ENCODE measurements at regions not wholly inside any gene's neighbourhood (a gene's known extent, or its start where the extent isn't known, plus 50 kb on each side); places are given as distances from the start of the nearest gene placed in this dataset.
A peak's percentile ranks its signal among the peaks of the same experiment; 100 is the strongest.

GRCh38 chr2:7703048-7703447, 785.8 kb downstream of the RNF144A start:
- no peak overlapping the region for H2AFZ ChIP-seq (ENCODE audit: insufficient read depth, low read depth, low read length, poor library complexity, severe bottlenecking)
- TF ChIP-seq CTCF (IDR thresholded peaks at IDR 0.05): no peak
- no peak overlapping the region for H3K27ac ChIP-seq (ENCODE audit: low read depth in 1 of 2, low read length in 2 of 2)
- Mint-ChIP-seq H3K9me3 (peaks cover 0 to 4% (median 0%) of the 10 kb centered on the region in 7 donors), H3K27ac (no peak overlapping the region), H3K4me3 (no peak overlapping the region), H3K36me3 (no peaks in the 10 kb centered on the region), H3K27me3 (ENCODE audit: low read depth in 3 of 3) (peaks cover 0 to 2% (median 0%) of the 10 kb centered on the region in 3 donors), H3K4me1 (no peaks in the 10 kb centered on the region)
- DNase-seq: no peak
- H3K4me2 ChIP-seq (replicated peaks; ENCODE audit: extremely low read depth, low read length, poor library complexity, severe bottlenecking): no peak overlapping the region
- H3K36me3 ChIP-seq (replicated peaks in 1 of 2; ENCODE audit: control insufficient read depth in 1 of 2, insufficient read depth in 2 of 2, low read length in 2 of 2): no peaks in the 10 kb centered on the region
- H3K79me2 ChIP-seq (ENCODE audit: insufficient read depth, low read length): no peaks in the 10 kb centered on the region
- no peak overlapping the region for H3K4me3 ChIP-seq (replicated peaks in 1 of 3; ENCODE audit: low read depth in 2 of 3, low read length in 3 of 3)
- H3K27me3 ChIP-seq (ENCODE audit: control insufficient read depth in 2 of 2, insufficient read depth in 2 of 2, low read length in 2 of 2): no peaks in the 10 kb centered on the region
- H3K4me1 ChIP-seq (ENCODE audit: control insufficient read depth in 1 of 2, insufficient read depth in 2 of 2, low read length in 2 of 2): no peaks in the 10 kb centered on the region
- no peaks in the 10 kb centered on the region for H4K20me1 ChIP-seq (ENCODE audit: insufficient read depth, low read length)
- intact Hi-C loops (cut with micrococcal nuclease): no loop called here
- no peaks in the 10 kb centered on the region for H3K9me3 ChIP-seq (replicated peaks in 1 of 2; ENCODE audit: control insufficient read depth in 1 of 2, insufficient read depth in 1 of 2, low read length in 2 of 2)
- H3K9ac ChIP-seq (ENCODE audit: insufficient read depth, low read length, poor library complexity, severe bottlenecking): no peak overlapping the region

- no peak for TF ChIP-seq CTCF (IDR thresholded peaks at IDR 0.05)
- 100% methylated on average over 3 of the region's 5 CpGs for WGBS (ENCODE audit: insufficient coverage)
- no peaks in the 10 kb centered on the region for H3K36me3 ChIP-seq (replicated peaks in 1 of 2; ENCODE audit: control insufficient read depth in 1 of 2, insufficient read depth in 2 of 2, low read length in 2 of 2)
- H2AFZ ChIP-seq (ENCODE audit: insufficient read depth, low read depth, low read length, poor library complexity, severe bottlenecking): no peak overlapping the region
- H3K4me1 Mint-ChIP-seq: no peaks in the 10 kb centered on the region
- no peaks in the 10 kb centered on the region for H3K79me2 ChIP-seq (ENCODE audit: insufficient read depth, low read length)
- H3K36me3 Mint-ChIP-seq: no peaks in the 10 kb centered on the region
- H3K27me3 ChIP-seq (ENCODE audit: control insufficient read depth in 2 of 2, insufficient read depth in 2 of 2, low read length in 2 of 2): no peaks in the 10 kb centered on the region
- DNase-seq: no peak
- no peak overlapping the region for H3K4me2 ChIP-seq (replicated peaks; ENCODE audit: extremely low read depth, low read length, poor library complexity, severe bottlenecking)
- no peaks in the 10 kb centered on the region for H4K20me1 ChIP-seq (ENCODE audit: insufficient read depth, low read length)
- no peak overlapping the region for H3K4me3 ChIP-seq (replicated peaks in 1 of 3; ENCODE audit: low read depth in 2 of 3, low read length in 3 of 3)
- no peak overlapping the region for H3K4me3 Mint-ChIP-seq
- no peaks in the 10 kb centered on the region for H3K4me1 ChIP-seq (ENCODE audit: control insufficient read depth in 1 of 2, insufficient read depth in 2 of 2, low read length in 2 of 2)
- no peak overlapping the region for H3K27ac ChIP-seq (ENCODE audit: low read depth in 1 of 2, low read length in 2 of 2)
- H3K9me3 ChIP-seq (replicated peaks in 1 of 2; ENCODE audit: control insufficient read depth in 1 of 2, insufficient read depth in 1 of 2, low read length in 2 of 2): no peaks in the 10 kb centered on the region
- H3K9ac ChIP-seq (ENCODE audit: insufficient read depth, low read length, poor library complexity, severe bottlenecking): no peak overlapping the region
- peak overlapping the region in 1 of 7 donors; percentile 64 for H3K27ac Mint-ChIP-seq
- H3K27me3 Mint-ChIP-seq (ENCODE audit: low read depth in 3 of 3): peaks cover 0 to 2% (median 0%) of the 10 kb centered on the region in 3 donors
- intact Hi-C loops (cut with micrococcal nuclease): no loop called here
- peaks cover 0 to 4% (median 0%) of the 10 kb centered on the region in 7 donors for H3K9me3 Mint-ChIP-seq
Observed at GRCh38 chr2:7703543-7704144, 786.4 kb downstream of the RNF144A start.

Data from CD14-positive monocyte (primary cell).